Kidney (tissue), 13 donors: ENCODE measurements at regions not wholly inside any gene's neighbourhood (a gene's known extent, or its start where the extent isn't known, plus 50 kb on each side); places are given as distances from the start of the nearest gene placed in this dataset.

ENCODE experiments used
- DNase-seq, 5 donors: peaks; one replicate each; pipeline ENCODE4 v3.0.0-alpha.2; 2013 to 2020
- FAIRE-seq: peaks from 2 replicates; lab custom pipeline; 2012; peaks lifted over from hg19 to GRCh38; lab: Jason Lieb, UNC
- H3K27ac ChIP-seq, 2 donors: one replicate each; pipeline ENCODE4 v1.7.0; 2013; ENCODE audit warnings: low read depth in 2 of 2, low read length in 2 of 2, inconsistent platforms in 1 of 2
- H3K27me3 ChIP-seq: one replicate; pipeline ENCODE4 v1.7.1; 2013; ENCODE audit warnings: low read length, inconsistent platforms; ENCODE audit not compliant: control insufficient read depth, insufficient read depth
- H3K36me3 ChIP-seq, 3 donors: one replicate each; pipeline versions ENCODE4 v1.7.0 to v1.7.1; 2013; ENCODE audit warnings: low read length in 3 of 3, control low read depth in 1 of 3, inconsistent platforms in 1 of 3; ENCODE audit not compliant: insufficient read depth in 3 of 3, control insufficient read depth in 2 of 3
- H3K4me1 ChIP-seq, 3 donors: one replicate each; pipeline versions ENCODE4 v1.7.0 to v1.7.1; 2013; ENCODE audit warnings: low read length in 3 of 3, inconsistent platforms in 1 of 3, low read depth in 1 of 3; ENCODE audit not compliant: control insufficient read depth in 2 of 3, insufficient read depth in 2 of 3
- H3K4me3 ChIP-seq, 3 donors: one replicate each; pipeline versions ENCODE4 v1.7.0 to v1.8.1; 2013; ENCODE audit warnings: low read length in 3 of 3, control low read depth in 1 of 3, inconsistent platforms in 1 of 3
- H3K9ac ChIP-seq, 3 donors: one replicate each; pipeline versions ENCODE4 v1.7.0 to v1.7.1; 2013; ENCODE audit warnings: low read length in 3 of 3, control low read depth in 1 of 3, inconsistent platforms in 1 of 3
- H3K9me3 ChIP-seq, 3 donors: one replicate each; pipeline versions ENCODE4 v1.7.0 to v1.7.1; 2013; ENCODE audit warnings: low read length in 3 of 3, control low read depth in 1 of 3, inconsistent platforms in 1 of 3; ENCODE audit not compliant: control insufficient read depth in 2 of 3, insufficient read depth in 1 of 3
- CTCF ChIP-seq: IDR thresholded peaks from 3 replicates; pipeline ENCODE4 v1.5.1; 2012; ENCODE audit warnings: mild to moderate bottlenecking, moderate library complexity, borderline replicate concordance; ENCODE audit not compliant: insufficient read depth; ENCODE audit errors: extremely low read depth
- intact Hi-C: fragments of 100-400 bp; cut with DNase I; formaldehyde crosslinking; loops from one replicate; pipeline ENCODE4 v1.11.1; 2022
- donor health status: control.
- donor health status: control.
- donor health status: control.
- donor health status: control.
- donor health status: control.
- donor health status: DM: yes; HTN: yes; CAD: no.
- donor health status: Normal renal cell carcinoma (clear cell type).

- no peak overlapping the region for H3K27ac ChIP-seq
- intact Hi-C loops, result no loop called here
- no peaks in the 10 kb centered on the region for H3K4me1 ChIP-seq
- DNase-seq, result no peak
- no peak overlapping the region for H3K4me3 ChIP-seq
- no peak for TF ChIP-seq CTCF
- no peaks in the 10 kb centered on the region for H3K9me3 ChIP-seq
- no peak overlapping the region for H3K9ac ChIP-seq
- H3K36me3 ChIP-seq, result no peaks in the 10 kb centered on the region
- H3K27me3 ChIP-seq, result no peaks in the 10 kb centered on the region
- FAIRE-seq, result no peak
Observed at GRCh38 chr14:89498878-89499277, 81.8 kb upstream of the FOXN3 start.

- intact Hi-C loops, result no loop called here
- Histone ChIP-seq H3K4me1 (no peaks in the 10 kb centered on the region), H3K27ac (no peak overlapping the region), H3K9ac (no peak overlapping the region), H3K36me3 (no peaks in the 10 kb centered on the region), H3K4me3 (no peak overlapping the region), H3K27me3 (no peaks in the 10 kb centered on the region), H3K9me3 (no peaks in the 10 kb centered on the region)
- no peak for TF ChIP-seq CTCF
- no peak for FAIRE-seq
- no peak for DNase-seq
Observed at GRCh38 chr14:89495718-89496117, 78.7 kb upstream of the FOXN3 start.

GRCh38 chr14:89493877-89494634 lies 77.0 kb upstream of the FOXN3 start:
- DNase-seq (peak in 4 of 5 donors; percentile 46 to 92 (median 80)), FAIRE-seq (no peak)
- no peak for TF ChIP-seq CTCF
- intact Hi-C loops, result no loop called here
- Histone ChIP-seq H3K27me3 (no peaks in the 10 kb centered on the region), H3K4me3 (no peak overlapping the region), H3K36me3 (no peaks in the 10 kb centered on the region), H3K9ac (no peak overlapping the region), H3K9me3 (no peaks in the 10 kb centered on the region), H3K4me1 (no peaks in the 10 kb centered on the region), H3K27ac (no peak overlapping the region)
